H1 (cell line): ENCODE measurements at regions not wholly inside any gene's neighbourhood (a gene's known extent, or its start where the extent isn't known, plus 50 kb on each side); places are given as distances from the start of the nearest gene placed in this dataset.

ENCODE experiments used
- FOSL1 ChIP-seq: IDR thresholded peaks from 2 replicates; pipeline ENCODE4 v1.6.1; 2011; ENCODE audit warnings: mild to moderate bottlenecking, low read depth, low read length, moderate library complexity; ENCODE audit not compliant: insufficient read depth
- SP1 ChIP-seq: IDR thresholded peaks from 2 replicates; pipeline ENCODE4 v1.6.1; 2011; ENCODE audit warnings: low read depth, low read length
- SRF ChIP-seq: IDR thresholded peaks from 2 replicates; pipeline ENCODE4 v1.6.1; 2011; ENCODE audit warnings: mild to moderate bottlenecking, low read depth, low read length, moderate library complexity
- TF ChIP-seq, protein P1 (sequence below), 3 experiments: IDR thresholded peaks; 1 replicate in 2 of 3; 2 replicates in 1 of 3; pipeline versions ENCODE4 v1.5.1 to v1.6.1; 2011; ENCODE audit warnings: low read length in 3 of 3, mild to moderate bottlenecking in 3 of 3, inconsistent platforms in 2 of 3, low read depth in 1 of 3, moderate library complexity in 1 of 3; ENCODE audit not compliant: insufficient read depth in 1 of 3; ENCODE audit errors: control extremely low read depth in 1 of 3

- TF ChIP-seq SP1 (no peak), FOSL1 (no peak), SRF (no peak)
- TF ChIP-seq, protein P1, sequence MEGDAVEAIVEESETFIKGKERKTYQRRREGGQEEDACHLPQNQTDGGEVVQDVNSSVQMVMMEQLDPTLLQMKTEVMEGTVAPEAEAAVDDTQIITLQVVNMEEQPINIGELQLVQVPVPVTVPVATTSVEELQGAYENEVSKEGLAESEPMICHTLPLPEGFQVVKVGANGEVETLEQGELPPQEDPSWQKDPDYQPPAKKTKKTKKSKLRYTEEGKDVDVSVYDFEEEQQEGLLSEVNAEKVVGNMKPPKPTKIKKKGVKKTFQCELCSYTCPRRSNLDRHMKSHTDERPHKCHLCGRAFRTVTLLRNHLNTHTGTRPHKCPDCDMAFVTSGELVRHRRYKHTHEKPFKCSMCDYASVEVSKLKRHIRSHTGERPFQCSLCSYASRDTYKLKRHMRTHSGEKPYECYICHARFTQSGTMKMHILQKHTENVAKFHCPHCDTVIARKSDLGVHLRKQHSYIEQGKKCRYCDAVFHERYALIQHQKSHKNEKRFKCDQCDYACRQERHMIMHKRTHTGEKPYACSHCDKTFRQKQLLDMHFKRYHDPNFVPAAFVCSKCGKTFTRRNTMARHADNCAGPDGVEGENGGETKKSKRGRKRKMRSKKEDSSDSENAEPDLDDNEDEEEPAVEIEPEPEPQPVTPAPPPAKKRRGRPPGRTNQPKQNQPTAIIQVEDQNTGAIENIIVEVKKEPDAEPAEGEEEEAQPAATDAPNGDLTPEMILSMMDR (IDR thresholded peaks at IDR 0.05; ENCODE audit: control extremely low read depth in 1 of 3, insufficient read depth in 1 of 3, low read depth in 1 of 3, low read length in 3 of 3), result no peak
These were observed 169.9 kb downstream of the QRSL1 start for GRCh38 chr6:106799031-106799894.
